AG04450 (cell line): ENCODE measurements at regions not wholly inside any gene's neighbourhood (a gene's known extent, or its start where the extent isn't known, plus 50 kb on each side); places are given as distances from the start of the nearest gene placed in this dataset.
"Not testable (repeated sequence)": the region's sequence is repeated elsewhere in the genome, so short reads cannot be mapped to it uniquely, and the experiment has no call there.

Experiments used
- CTCF ChIA-PET: fragments of 300-600, 350-600 bp; formaldehyde crosslinking; extraction: SDS; loops from one replicate; lab custom pipeline; 2022; ENCODE audit warnings: antibody characterized with exemption, inconsistent platforms; lab: Charles Lee
- POLR2A ChIA-PET: fragments of 350-600 bp; formaldehyde crosslinking; extraction: SDS; loops from one replicate; lab custom pipeline; 2021; ENCODE audit warnings: antibody characterized with exemption, inconsistent platforms; lab: Yijun Ruan, JAX
- DNase-seq: peaks from one replicate; pipeline ENCODE4 v3.0.0-alpha.2; 2011; ENCODE audit warnings: low read depth, low spot score
- H3K27ac ChIP-seq: one replicate; pipeline ENCODE4 v1.5.1; 2012; ENCODE audit warnings: low read depth, low read length, control low read depth
- H3K27me3 ChIP-seq: one replicate; pipeline ENCODE4 v1.6.0; 2012; ENCODE audit warnings: low read length; ENCODE audit not compliant: control insufficient read depth, insufficient read depth
- H3K4me3 ChIP-seq: 2 replicates; pipeline ENCODE4 v1.5.1; 2011; ENCODE audit warnings: mild to moderate bottlenecking, low read depth, low read length, control low read depth
- H3K9me3 ChIP-seq: 2 replicates; pipeline ENCODE4 v1.5.1; 2012; ENCODE audit warnings: low read length; ENCODE audit not compliant: control insufficient read depth, insufficient read depth
- CTCF ChIP-seq: IDR thresholded peaks from 2 replicates; pipeline ENCODE4 v1.5.1; 2011; ENCODE audit warnings: low read depth, low read length, control low read depth, inconsistent platforms

GRCh38 chr7:52168085-52168484, 851.5 kb upstream of the COBL start:
- POLR2A ChIA-PET = no interaction called here
- TF ChIP-seq CTCF = no peak
- CTCF ChIA-PET = no interaction called here

GRCh38 chr7:52163311-52163710, 846.7 kb upstream of the COBL start:
- DNase-seq = no peak
- POLR2A ChIA-PET = no interaction called here
- H3K27me3 ChIP-seq = no peaks in the 10 kb centered on the region
- TF ChIP-seq CTCF = no peak
- H3K27ac ChIP-seq = no peak overlapping the region
- peaks cover 23% of the 10 kb centered on the region for H3K9me3 ChIP-seq
- CTCF ChIA-PET = no interaction called here
- H3K4me3 ChIP-seq = no peak overlapping the region

More at GRCh38 chr7:52168085-52168484, 851.5 kb upstream of the COBL start:
- H3K9me3 ChIP-seq = peaks cover 18% of the 10 kb centered on the region
- no peak overlapping the region for H3K4me3 ChIP-seq
- no peaks in the 10 kb centered on the region for H3K27me3 ChIP-seq
- H3K27ac ChIP-seq = no peak overlapping the region
- DNase-seq = no peak

- Histone ChIP-seq H3K27me3 (no peaks in the 10 kb centered on the region), H3K4me3 (no peak overlapping the region), H3K27ac (no peak overlapping the region), H3K9me3 (peaks cover 17% of the 10 kb centered on the region)
- TF ChIP-seq CTCF = no peak
- ChIA-PET CTCF (no interaction called here), POLR2A (no interaction called here)
- no peak for DNase-seq
Measured at GRCh38 chr7:52161483-52161882, 844.9 kb upstream of the COBL start.

GRCh38 chr7:52159421-52159820, 842.8 kb upstream of the COBL start:
- H3K27me3 ChIP-seq, H3K27ac ChIP-seq, CTCF ChIA-PET, DNase-seq, POLR2A ChIA-PET, H3K4me3 ChIP-seq: not testable (repeated sequence)
- H3K9me3 ChIP-seq = peaks cover 15% of the 10 kb centered on the region

GRCh38 chr7:52154382-52154781, 837.8 kb upstream of the COBL start:
- CTCF ChIA-PET = no interaction called here
- DNase-seq = no peak
- no peak overlapping the region for H3K4me3 ChIP-seq
- POLR2A ChIA-PET = no interaction called here
- H3K27ac ChIP-seq = no peak overlapping the region
- H3K9me3 ChIP-seq = peaks cover 9% of the 10 kb centered on the region
- no peak for TF ChIP-seq CTCF
- no peaks in the 10 kb centered on the region for H3K27me3 ChIP-seq

- ChIA-PET POLR2A (no interaction called here), CTCF (no interaction called here)
- no peak for DNase-seq
- Histone ChIP-seq H3K9me3 (peaks cover 6% of the 10 kb centered on the region; the same call in 1 of the 2 replicates), H3K27ac (no peak overlapping the region), H3K4me3 (no peak overlapping the region), H3K27me3 (no peaks in the 10 kb centered on the region)
- TF ChIP-seq CTCF = no peak
Measured at GRCh38 chr7:52151559-52151958, 835.0 kb upstream of the COBL start.
